Middle frontal gyrus (tissue), 1 donor: ENCODE measurements at regions not wholly inside any gene's neighbourhood (a gene's known extent, or its start where the extent isn't known, plus 50 kb on each side); places are given as distances from the start of the nearest gene placed in this dataset.
"Not testable (repeated sequence)": the region's sequence is repeated elsewhere in the genome, so short reads cannot be mapped to it uniquely, and the experiment has no call there.

Experiments used
- DNase-seq: peaks from one replicate; pipeline ENCODE4 v3.0.0-alpha.2; 2015; ENCODE audit warnings: low spot score; ENCODE audit errors: extremely low spot score

- DNase-seq: not testable (repeated sequence)
Observed at GRCh38 chr15:85264614-85265190, 115.7 kb upstream of the AKAP13 start.

- DNase-seq: not testable (repeated sequence)
Observed at GRCh38 chr15:85267158-85267857, 113.1 kb upstream of the AKAP13 start.

- DNase-seq: no peak
Observed at GRCh38 chr15:85274315-85275050, 105.9 kb upstream of the AKAP13 start.

GRCh38 chr15:85276508-85276907, 103.9 kb upstream of the AKAP13 start:
- DNase-seq: no peak

GRCh38 chr15:85276921-85277320, 103.5 kb upstream of the AKAP13 start:
- DNase-seq: no peak

GRCh38 chr15:85277847-85278370, 102.5 kb upstream of the AKAP13 start:
- no peak for DNase-seq

- no peak for DNase-seq
Observed at GRCh38 chr15:85280203-85280602, 100.2 kb upstream of the AKAP13 start.

GRCh38 chr15:85281293-85281882, 99.0 kb upstream of the AKAP13 start:
- no peak for DNase-seq

GRCh38 chr15:85282504-85283115, 97.8 kb upstream of the AKAP13 start:
- no peak for DNase-seq

- DNase-seq: not testable (repeated sequence)
Observed at GRCh38 chr15:85283815-85284214, 96.6 kb upstream of the AKAP13 start.

- DNase-seq: no peak
Observed at GRCh38 chr15:85284497-85284896, 95.9 kb upstream of the AKAP13 start.

GRCh38 chr15:85289677-85290365, 90.6 kb upstream of the AKAP13 start:
- peak; percentile 43 for DNase-seq

- not testable (repeated sequence) for DNase-seq
Observed at GRCh38 chr15:85292583-85292982, 87.8 kb upstream of the AKAP13 start.

- peak; percentile 21 for DNase-seq
Observed at GRCh38 chr15:85296615-85297402, 83.6 kb upstream of the AKAP13 start.

- DNase-seq: no peak
Observed at GRCh38 chr15:85297537-85297936, 82.9 kb upstream of the AKAP13 start.

GRCh38 chr15:85298366-85298765, 82.0 kb upstream of the AKAP13 start:
- DNase-seq: no peak

GRCh38 chr15:85298941-85299340, 81.5 kb upstream of the AKAP13 start:
- no peak for DNase-seq

GRCh38 chr15:85302271-85302670, 78.1 kb upstream of the AKAP13 start:
- no peak for DNase-seq

- no peak for DNase-seq
Observed at GRCh38 chr15:85305050-85305449, 75.4 kb upstream of the AKAP13 start.
